MM.1S (cell line): ENCODE measurements at regions not wholly inside any gene's neighbourhood (a gene's known extent, or its start where the extent isn't known, plus 50 kb on each side); places are given as distances from the start of the nearest gene placed in this dataset.

Source experiments
- DNase-seq: peaks from one replicate; pipeline ENCODE4 v3.0.0-alpha.2; 2015
- H2AFZ ChIP-seq: fragments of 300-600 bp; sonication (generic); 2 replicates; pipeline ENCODE4 v1.6.0; 2016; ENCODE audit warnings: antibody characterized with exemption, low read length
- H3F3A ChIP-seq: fragments of 300-600 bp; sonication (generic); 2 replicates; pipeline ENCODE4 v1.6.1; 2016; ENCODE audit warnings: mild to moderate bottlenecking, antibody characterized with exemption, low read length, moderate library complexity, mixed read lengths; ENCODE audit not compliant: insufficient read depth
- H3K27ac ChIP-seq: fragments of 300-600 bp; sonication (generic); 2 replicates; pipeline ENCODE4 v1.5.1; 2016; ENCODE audit warnings: mild to moderate bottlenecking, low read length
- H3K27me3 ChIP-seq: fragments of 300-600 bp; sonication (generic); replicated peaks from 2 replicates; pipeline ENCODE4 v1.6.0; 2016; ENCODE audit warnings: low read length; ENCODE audit not compliant: insufficient read depth
- H3K36me3 ChIP-seq: fragments of 300-600 bp; sonication (generic); replicated peaks from 2 replicates; pipeline ENCODE4 v1.6.1; 2016; ENCODE audit warnings: mild to moderate bottlenecking, low read length, mixed read lengths; ENCODE audit not compliant: insufficient read depth
- H3K4me1 ChIP-seq: fragments of 300-600 bp; sonication (generic); 2 replicates; pipeline ENCODE4 v1.6.1; 2016; ENCODE audit warnings: low read length, mixed read lengths
- H3K4me2 ChIP-seq: fragments of 300-600 bp; sonication (generic); 2 replicates; pipeline ENCODE4 v1.6.0; 2016; ENCODE audit warnings: low read depth, low read length
- H3K4me3 ChIP-seq: fragments of 300-600 bp; sonication (generic); 2 replicates; pipeline ENCODE4 v1.5.1; 2016; ENCODE audit warnings: low read length, mixed read lengths
- H3K79me2 ChIP-seq: fragments of 300-600 bp; sonication (generic); 2 replicates; pipeline ENCODE4 v1.6.1; 2016; ENCODE audit warnings: mixed run types, low read length, mixed read lengths
- H3K9ac ChIP-seq: fragments of 300-600 bp; sonication (generic); 2 replicates; pipeline ENCODE4 v1.6.1; 2016; ENCODE audit warnings: low read length, mixed read lengths
- H3K9me2 ChIP-seq: fragments of 300-600 bp; sonication (generic); replicated peaks from 2 replicates; pipeline ENCODE4 v1.6.1; 2016; ENCODE audit warnings: mild to moderate bottlenecking, low read length, mixed read lengths; ENCODE audit not compliant: insufficient read depth
- H3K9me3 ChIP-seq: fragments of 300-600 bp; sonication (generic); replicated peaks from 2 replicates; pipeline ENCODE4 v1.6.1; 2016; ENCODE audit warnings: mild to moderate bottlenecking, low read length, mixed read lengths; ENCODE audit not compliant: insufficient read depth
- H4K20me1 ChIP-seq: fragments of 300-600 bp; sonication (generic); 2 replicates; pipeline ENCODE4 v1.6.1; 2016; ENCODE audit warnings: mild to moderate bottlenecking, low read length, moderate library complexity, mixed read lengths; ENCODE audit not compliant: insufficient read depth
- EZH2 ChIP-seq: fragments of 300-600 bp; sonication (generic); optimal IDR thresholded peaks from 2 replicates; pipeline ENCODE3; 2017; ENCODE audit warnings: low read depth, mild to moderate bottlenecking, antibody characterized with exemption, low read length, mixed read lengths
- EZH2phosphoT487 ChIP-seq: fragments of 300-600 bp; sonication (generic); IDR thresholded peaks from 2 replicates; pipeline ENCODE4 v1.6.1; 2018; ENCODE audit warnings: antibody characterized with exemption, low read length
- TF ChIP-seq, protein P1 (sequence below): fragments of 300-600 bp; sonication (generic); IDR thresholded peaks from 2 replicates; pipeline ENCODE4 v1.5.1; 2016; ENCODE audit warnings: antibody characterized with exemption, low read length, mixed read lengths

DNA sequence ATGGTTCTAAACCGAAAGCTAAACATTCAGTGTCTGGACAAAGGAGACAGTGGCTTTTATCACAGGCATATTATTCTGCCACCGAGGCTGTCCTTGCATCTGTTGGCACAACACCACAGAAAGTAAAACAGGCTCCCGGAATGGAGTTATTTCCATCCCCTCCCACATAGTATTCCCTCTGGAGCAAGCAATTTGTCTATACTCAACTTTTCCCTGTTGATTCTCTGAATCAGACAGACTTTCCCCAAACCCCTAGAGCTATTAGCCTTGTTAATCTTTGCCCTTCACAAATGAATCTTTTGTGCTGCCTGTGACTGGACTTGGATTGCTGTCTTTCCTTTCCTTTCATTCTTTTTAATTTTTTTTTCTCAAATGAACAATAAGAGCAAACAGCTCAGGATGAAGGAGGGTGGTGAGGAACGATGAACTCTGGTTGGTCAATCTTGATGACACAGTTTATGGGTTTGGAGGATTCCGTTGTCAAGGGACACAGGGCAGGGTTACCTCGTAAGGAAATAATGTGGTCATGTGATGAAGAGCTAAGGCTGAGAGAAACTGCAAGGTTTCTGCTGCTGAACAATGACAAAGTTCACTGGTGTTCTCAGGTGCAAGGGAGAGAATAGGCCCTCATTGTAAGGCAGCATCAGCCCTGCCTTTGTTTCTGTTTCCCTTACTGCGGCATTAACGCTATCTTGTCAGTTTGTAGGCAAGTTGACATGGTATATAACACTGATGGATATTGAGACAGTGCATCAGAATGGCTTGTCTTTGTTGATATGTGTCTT, 275.0 kb upstream of the BMP2 start:
- no peak overlapping the region; the same call in 1 of the 2 replicates for H3K4me3 ChIP-seq
- H3K4me2 ChIP-seq, result peak overlapping the region; percentile 38
- no peaks in the 10 kb centered on the region for H3K9me3 ChIP-seq
- peak overlapping the region; percentile 18; the same call in 1 of the 2 replicates for H3K9ac ChIP-seq
- H3K36me3 ChIP-seq, result no peaks in the 10 kb centered on the region
- no peaks in the 10 kb centered on the region for H3K9me2 ChIP-seq
- peak overlapping the region; percentile 52; the same call in 1 of the 2 replicates for H3K27ac ChIP-seq
- no peaks in the 10 kb centered on the region for H3F3A ChIP-seq
- TF ChIP-seq, protein P1, sequence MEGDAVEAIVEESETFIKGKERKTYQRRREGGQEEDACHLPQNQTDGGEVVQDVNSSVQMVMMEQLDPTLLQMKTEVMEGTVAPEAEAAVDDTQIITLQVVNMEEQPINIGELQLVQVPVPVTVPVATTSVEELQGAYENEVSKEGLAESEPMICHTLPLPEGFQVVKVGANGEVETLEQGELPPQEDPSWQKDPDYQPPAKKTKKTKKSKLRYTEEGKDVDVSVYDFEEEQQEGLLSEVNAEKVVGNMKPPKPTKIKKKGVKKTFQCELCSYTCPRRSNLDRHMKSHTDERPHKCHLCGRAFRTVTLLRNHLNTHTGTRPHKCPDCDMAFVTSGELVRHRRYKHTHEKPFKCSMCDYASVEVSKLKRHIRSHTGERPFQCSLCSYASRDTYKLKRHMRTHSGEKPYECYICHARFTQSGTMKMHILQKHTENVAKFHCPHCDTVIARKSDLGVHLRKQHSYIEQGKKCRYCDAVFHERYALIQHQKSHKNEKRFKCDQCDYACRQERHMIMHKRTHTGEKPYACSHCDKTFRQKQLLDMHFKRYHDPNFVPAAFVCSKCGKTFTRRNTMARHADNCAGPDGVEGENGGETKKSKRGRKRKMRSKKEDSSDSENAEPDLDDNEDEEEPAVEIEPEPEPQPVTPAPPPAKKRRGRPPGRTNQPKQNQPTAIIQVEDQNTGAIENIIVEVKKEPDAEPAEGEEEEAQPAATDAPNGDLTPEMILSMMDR, result no peak
- TF ChIP-seq EZH2 (no peak), EZH2phosphoT487 (no peak)
- H3K27me3 ChIP-seq, result no peaks in the 10 kb centered on the region
- H4K20me1 ChIP-seq, result no peaks in the 10 kb centered on the region
- peaks cover 17% of the 10 kb centered on the region; the same call in 1 of the 2 replicates for H3K4me1 ChIP-seq
- H2AFZ ChIP-seq, result peak overlapping the region; percentile 31; the same call in 1 of the 2 replicates
- DNase-seq, result peak; percentile 64
- H3K79me2 ChIP-seq, result no peaks in the 10 kb centered on the region

DNA sequence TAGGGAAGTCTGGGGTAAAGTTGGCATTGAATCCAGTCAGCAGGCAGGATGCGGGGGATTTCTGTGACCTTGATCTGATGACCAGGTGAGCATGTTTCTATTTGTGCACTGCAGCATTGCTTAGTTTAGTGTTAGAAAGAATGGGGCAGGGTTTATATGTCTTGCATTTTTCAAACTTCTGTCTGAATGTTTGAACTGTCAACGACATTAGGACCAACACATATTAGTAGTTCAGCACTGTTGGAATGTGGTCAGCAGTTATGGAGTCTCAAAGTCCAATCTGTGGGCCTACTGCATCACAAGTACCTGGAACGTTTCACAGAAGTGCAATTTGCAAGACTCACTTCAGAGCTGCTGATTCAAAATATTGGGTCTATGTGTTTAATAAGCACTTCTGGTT, 276.6 kb upstream of the BMP2 start:
- no peak overlapping the region for H3K27ac ChIP-seq
- no peaks in the 10 kb centered on the region for H3K9me3 ChIP-seq
- H3K4me1 ChIP-seq, result peaks cover 17% of the 10 kb centered on the region; the same call in 1 of the 2 replicates
- TF ChIP-seq EZH2phosphoT487 (no peak), EZH2 (no peak)
- TF ChIP-seq, protein P1, result no peak
- no peaks in the 10 kb centered on the region for H3F3A ChIP-seq
- no peaks in the 10 kb centered on the region for H3K36me3 ChIP-seq
- H3K4me3 ChIP-seq, result no peak overlapping the region
- DNase-seq, result no peak
- H3K79me2 ChIP-seq, result no peaks in the 10 kb centered on the region
- no peaks in the 10 kb centered on the region for H3K27me3 ChIP-seq
- no peaks in the 10 kb centered on the region for H4K20me1 ChIP-seq
- H3K9ac ChIP-seq, result no peak overlapping the region
- no peak overlapping the region for H3K4me2 ChIP-seq
- H3K9me2 ChIP-seq, result no peaks in the 10 kb centered on the region
- H2AFZ ChIP-seq, result no peak overlapping the region

GRCh38 chr20:6489361-6490171, 277.9 kb upstream of the BMP2 start:
- Histone ChIP-seq H3K4me1 (peaks cover 11% of the 10 kb centered on the region; the same call in 1 of the 2 replicates), H3K4me3 (no peak overlapping the region), H3K27ac (no peak overlapping the region), H3K9ac (no peak overlapping the region), H2AFZ (no peak overlapping the region), H3F3A (no peaks in the 10 kb centered on the region), H3K36me3 (no peaks in the 10 kb centered on the region), H4K20me1 (no peaks in the 10 kb centered on the region), H3K9me2 (no peaks in the 10 kb centered on the region), H3K4me2 (no peak overlapping the region), H3K27me3 (no peaks in the 10 kb centered on the region), H3K9me3 (no peaks in the 10 kb centered on the region), H3K79me2 (no peaks in the 10 kb centered on the region)
- TF ChIP-seq, protein P1, result no peak
- TF ChIP-seq EZH2phosphoT487, result no peak
- TF ChIP-seq EZH2, result no peak
- no peak for DNase-seq
